ENCODE measurements at regions not wholly inside any gene's neighbourhood (a gene's known extent, or its start where the extent isn't known, plus 50 kb on each side); places are given as distances from the start of the nearest gene placed in this dataset.

DNA sequence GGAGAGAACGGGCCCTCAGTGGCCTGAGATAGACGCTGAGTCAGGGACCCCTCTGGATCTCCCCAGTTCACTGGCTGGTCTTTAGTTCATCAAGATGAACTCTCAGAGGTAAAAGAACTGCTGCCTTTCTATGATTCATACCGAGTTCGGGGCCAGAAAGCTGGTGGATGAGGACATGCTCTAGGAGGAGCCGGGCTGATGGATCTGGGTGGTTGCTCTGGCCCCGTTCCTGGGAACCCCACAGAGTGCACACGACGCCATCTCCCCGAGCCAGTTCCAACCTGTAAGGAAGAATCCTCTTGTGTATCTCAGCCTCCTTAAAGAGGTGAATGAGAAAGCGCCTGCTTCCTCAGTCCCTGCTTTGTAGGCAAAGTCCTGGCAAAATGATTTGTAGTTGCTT, 142.6 kb upstream of the PDE10A start:
- Histone ChIP-seq H2AFZ (replicated peaks) (no peak overlapping the region), H4K20me1 (ENCODE audit: low read depth) (no peaks in the 10 kb centered on the region), H3F3A (ENCODE audit: low read depth) (no peaks in the 10 kb centered on the region), H3K9me3 (ENCODE audit: low read depth) (no peaks in the 10 kb centered on the region), H3K27me3 (peaks cover 61% of the 10 kb centered on the region), H3K9ac (no peak overlapping the region), H3K36me3 (no peaks in the 10 kb centered on the region), H3K27ac (no peak overlapping the region), H3K79me2 (ENCODE audit: low read depth) (no peaks in the 10 kb centered on the region), H3K4me3 (no peak overlapping the region), H3K4me2 (no peak overlapping the region), H3K4me1 (peaks cover 9% of the 10 kb centered on the region)
- no peak overlapping the region for H3K27ac Mint-ChIP-seq
- peak overlapping the region; percentile 67 for H3K4me3 Mint-ChIP-seq
- H3K9me3 Mint-ChIP-seq = peaks cover 14% of the 10 kb centered on the region
- TF ChIP-seq EZH2phosphoT487 (IDR thresholded peaks at IDR 0.05) (no peak), EZH2 (IDR thresholded peaks at IDR 0.05) (no peak)
- TF ChIP-seq, protein P1, sequence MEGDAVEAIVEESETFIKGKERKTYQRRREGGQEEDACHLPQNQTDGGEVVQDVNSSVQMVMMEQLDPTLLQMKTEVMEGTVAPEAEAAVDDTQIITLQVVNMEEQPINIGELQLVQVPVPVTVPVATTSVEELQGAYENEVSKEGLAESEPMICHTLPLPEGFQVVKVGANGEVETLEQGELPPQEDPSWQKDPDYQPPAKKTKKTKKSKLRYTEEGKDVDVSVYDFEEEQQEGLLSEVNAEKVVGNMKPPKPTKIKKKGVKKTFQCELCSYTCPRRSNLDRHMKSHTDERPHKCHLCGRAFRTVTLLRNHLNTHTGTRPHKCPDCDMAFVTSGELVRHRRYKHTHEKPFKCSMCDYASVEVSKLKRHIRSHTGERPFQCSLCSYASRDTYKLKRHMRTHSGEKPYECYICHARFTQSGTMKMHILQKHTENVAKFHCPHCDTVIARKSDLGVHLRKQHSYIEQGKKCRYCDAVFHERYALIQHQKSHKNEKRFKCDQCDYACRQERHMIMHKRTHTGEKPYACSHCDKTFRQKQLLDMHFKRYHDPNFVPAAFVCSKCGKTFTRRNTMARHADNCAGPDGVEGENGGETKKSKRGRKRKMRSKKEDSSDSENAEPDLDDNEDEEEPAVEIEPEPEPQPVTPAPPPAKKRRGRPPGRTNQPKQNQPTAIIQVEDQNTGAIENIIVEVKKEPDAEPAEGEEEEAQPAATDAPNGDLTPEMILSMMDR (IDR thresholded peaks at IDR 0.05) = no peak
- peaks cover 4% of the 10 kb centered on the region for H3K4me1 Mint-ChIP-seq
- peaks cover 1% of the 10 kb centered on the region for H3K36me3 Mint-ChIP-seq
- peaks cover 7% of the 10 kb centered on the region for H3K27me3 Mint-ChIP-seq (ENCODE audit: insufficient read depth, low read depth)
- DNase-seq (ENCODE audit: low spot score) = no peak

DNA sequence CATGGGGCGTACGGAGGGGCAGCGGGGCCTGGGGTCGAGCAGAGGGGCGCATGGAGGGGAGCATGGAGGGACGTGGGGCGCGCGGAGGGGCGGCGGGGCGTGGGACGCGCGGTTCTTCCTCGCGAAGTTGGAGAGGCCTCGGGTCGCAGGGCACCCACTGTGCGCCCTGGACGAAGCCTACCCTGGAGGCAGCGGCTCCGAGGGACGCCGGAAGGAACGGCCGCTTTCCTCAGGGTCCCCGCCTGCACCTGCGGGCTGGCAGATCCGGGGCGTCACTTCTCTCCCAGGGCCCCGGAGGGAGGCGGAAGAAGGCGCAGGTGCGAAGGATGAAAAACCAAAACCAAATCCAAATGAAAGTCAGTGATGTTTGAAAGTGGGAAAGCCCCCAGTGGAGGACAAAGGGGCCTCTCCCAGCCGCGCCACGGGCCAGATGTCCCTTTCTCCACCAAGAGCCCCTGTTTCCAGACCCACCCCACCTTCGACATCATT, 142.1 kb upstream of the PDE10A start:
- Histone ChIP-seq H3K4me3 (peak overlapping the region; percentile 48), H3K79me2 (ENCODE audit: low read depth) (no peaks in the 10 kb centered on the region), H3F3A (ENCODE audit: low read depth) (no peaks in the 10 kb centered on the region), H3K4me1 (peaks cover 9% of the 10 kb centered on the region), H2AFZ (replicated peaks) (peak overlapping the region; percentile 98), H3K27ac (no peak overlapping the region), H3K36me3 (no peaks in the 10 kb centered on the region), H3K9me3 (ENCODE audit: low read depth) (no peaks in the 10 kb centered on the region), H4K20me1 (ENCODE audit: low read depth) (no peaks in the 10 kb centered on the region), H3K9ac (no peak overlapping the region), H3K27me3 (peaks cover 61% of the 10 kb centered on the region), H3K4me2 (peak overlapping the region; percentile 91)
- H3K27ac Mint-ChIP-seq = no peak overlapping the region
- H3K4me1 Mint-ChIP-seq = peaks cover 4% of the 10 kb centered on the region
- peak; percentile 25 for DNase-seq (ENCODE audit: low spot score)
- H3K4me3 Mint-ChIP-seq = peak overlapping the region; percentile 50
- H3K9me3 Mint-ChIP-seq = peaks cover 11% of the 10 kb centered on the region
- TF ChIP-seq EZH2phosphoT487 (IDR thresholded peaks at IDR 0.05) (no peak), EZH2 (IDR thresholded peaks at IDR 0.05) (no peak)
- TF ChIP-seq, protein P1 (IDR thresholded peaks at IDR 0.05) = no peak
- H3K27me3 Mint-ChIP-seq (ENCODE audit: insufficient read depth, low read depth) = peaks cover 7% of the 10 kb centered on the region
- peaks cover 1% of the 10 kb centered on the region for H3K36me3 Mint-ChIP-seq

DNA sequence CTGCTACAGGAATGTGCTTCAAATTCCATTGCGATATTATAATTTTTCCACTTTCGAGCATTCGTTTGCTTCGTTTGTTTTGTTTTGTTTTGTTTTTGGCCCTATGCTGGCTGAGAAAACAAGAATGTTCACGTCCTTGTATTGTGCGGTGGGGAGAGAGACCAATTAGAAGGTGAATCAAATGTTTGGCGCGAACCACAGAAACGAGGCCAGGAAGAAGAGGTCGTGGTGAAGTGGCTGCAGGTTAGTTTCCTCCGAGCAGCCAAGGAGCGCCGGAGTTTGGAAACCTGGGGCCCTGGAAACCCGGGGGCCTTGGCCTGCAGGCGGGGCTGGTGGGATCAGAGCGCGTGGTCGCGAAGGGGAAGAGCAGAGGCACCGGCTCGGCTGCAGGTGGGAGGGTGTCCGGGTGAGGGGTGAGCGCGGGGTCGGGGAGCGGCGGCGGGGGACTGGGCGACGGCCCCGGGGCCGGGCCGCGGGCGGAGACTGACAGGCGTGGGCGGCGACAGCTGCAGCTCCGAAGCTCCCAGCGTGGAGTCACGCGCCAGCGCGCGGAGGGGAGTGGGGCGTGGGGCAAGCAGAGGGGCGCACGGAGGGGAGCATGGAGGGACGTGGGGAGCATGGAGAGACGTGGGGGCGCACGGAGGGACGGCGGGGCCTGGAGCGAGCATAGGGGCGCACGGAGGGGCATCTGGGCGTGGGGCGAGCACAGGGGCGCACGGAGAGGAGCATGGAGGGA, 141.5 kb upstream of the PDE10A start:
- H3K4me1 Mint-ChIP-seq = peaks cover 8% of the 10 kb centered on the region
- peaks cover 9% of the 10 kb centered on the region for H3K4me1 ChIP-seq
- peaks cover 1% of the 10 kb centered on the region for H3K36me3 Mint-ChIP-seq
- no peaks in the 10 kb centered on the region for H3K79me2 ChIP-seq (ENCODE audit: low read depth)
- no peaks in the 10 kb centered on the region for H4K20me1 ChIP-seq (ENCODE audit: low read depth)
- H3K9me3 Mint-ChIP-seq = peaks cover 7% of the 10 kb centered on the region
- peaks cover 7% of the 10 kb centered on the region for H3K27me3 Mint-ChIP-seq (ENCODE audit: insufficient read depth, low read depth)
- no peak overlapping the region for H3K9ac ChIP-seq
- H3K36me3 ChIP-seq = no peaks in the 10 kb centered on the region
- no peak overlapping the region for H3K27ac ChIP-seq
- peak overlapping the region; percentile 48 for H3K4me3 ChIP-seq
- peak overlapping the region; percentile 91 for H3K4me2 ChIP-seq
- H3K9me3 ChIP-seq (ENCODE audit: low read depth) = no peaks in the 10 kb centered on the region
- TF ChIP-seq EZH2phosphoT487 (IDR thresholded peaks at IDR 0.05) (peak; percentile 64), EZH2 (IDR thresholded peaks at IDR 0.05) (peak; percentile 57)
- TF ChIP-seq, protein P1 (IDR thresholded peaks at IDR 0.05) = no peak
- no peaks in the 10 kb centered on the region for H3F3A ChIP-seq (ENCODE audit: low read depth)
- peak overlapping the region; percentile 98 for H2AFZ ChIP-seq (replicated peaks)
- peak; percentile 39 for DNase-seq (ENCODE audit: low spot score)
- H3K27me3 ChIP-seq = peaks cover 61% of the 10 kb centered on the region
- peak overlapping the region; percentile 71 for H3K4me3 Mint-ChIP-seq
- no peak overlapping the region for H3K27ac Mint-ChIP-seq
